ENCODE measurements at regions not wholly inside any gene's neighbourhood (a gene's known extent, or its start where the extent isn't known, plus 50 kb on each side); places are given as distances from the start of the nearest gene placed in this dataset.
"Not testable (repeated sequence)": the region's sequence is repeated elsewhere in the genome, so short reads cannot be mapped to it uniquely, and the experiment has no call there.

DNA sequence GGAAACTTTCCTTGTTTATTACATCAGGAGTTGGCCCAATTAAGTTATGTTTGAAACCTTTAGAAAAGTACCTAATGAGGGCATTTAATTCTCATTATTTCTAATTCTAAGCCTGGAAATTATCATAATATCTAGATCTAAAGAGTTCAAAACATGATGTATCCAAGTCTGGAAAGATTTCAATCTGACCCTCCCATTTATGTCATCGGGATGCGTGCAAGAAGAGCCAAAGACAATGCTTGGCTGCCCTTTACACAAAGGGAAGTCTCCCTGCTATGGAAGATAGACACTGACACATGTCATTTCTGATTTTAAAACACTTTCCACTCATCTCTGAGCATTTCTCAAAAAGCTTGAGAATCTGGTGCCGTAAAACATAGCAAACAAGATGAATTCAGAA lies 222.4 kb downstream of the ANTXR2 start:
- no peak overlapping the region for H3K4me3 Mint-ChIP-seq
- no peaks in the 10 kb centered on the region for H3K9me3 Mint-ChIP-seq (ENCODE audit: low read depth)
- H3K36me3 Mint-ChIP-seq (ENCODE audit: low read depth), result no peaks in the 10 kb centered on the region
- H3K27me3 Mint-ChIP-seq, result peaks cover 13% of the 10 kb centered on the region
- DNase-seq, result no peak
- H3K4me1 Mint-ChIP-seq, result peaks cover 4% of the 10 kb centered on the region
- H3K27ac Mint-ChIP-seq, result no peak overlapping the region
- ChIA-PET POLR2A (no interaction called here), CTCF (no interaction called here)
- no peak for ATAC-seq
- intact Hi-C loops (cut with DNase I, micrococcal nuclease), result no loop called here

DNA sequence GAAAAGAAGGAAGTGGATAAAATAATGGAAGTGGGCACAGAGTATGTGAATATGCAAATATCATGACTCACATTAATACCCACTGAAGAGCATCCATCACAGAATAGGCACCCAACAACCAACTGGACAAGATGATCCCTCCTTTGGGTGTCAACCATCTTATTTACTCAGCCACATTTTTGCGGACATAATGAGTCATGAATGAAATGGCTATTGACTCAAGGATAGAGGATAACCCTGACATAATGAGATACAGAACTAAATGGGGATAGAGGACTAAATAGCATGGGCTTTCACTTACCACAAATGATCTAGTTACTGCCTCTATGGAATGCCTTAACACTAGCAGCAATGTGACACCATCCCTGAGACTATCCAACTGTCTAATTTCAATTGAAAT lies 224.7 kb downstream of the ANTXR2 start:
- no peak for DNase-seq
- no peak overlapping the region for H3K4me3 Mint-ChIP-seq
- no peak overlapping the region for H3K27ac Mint-ChIP-seq
- peaks cover 13% of the 10 kb centered on the region for H3K27me3 Mint-ChIP-seq
- intact Hi-C loops (cut with DNase I, micrococcal nuclease), result no loop called here
- H3K36me3 Mint-ChIP-seq (ENCODE audit: low read depth), result peaks cover 2% of the 10 kb centered on the region
- no peak for ATAC-seq
- POLR2A ChIA-PET, result no interaction called here
- peaks cover 4% of the 10 kb centered on the region for H3K4me1 Mint-ChIP-seq
- peaks cover 10% of the 10 kb centered on the region for H3K9me3 Mint-ChIP-seq (ENCODE audit: low read depth)
- CTCF ChIA-PET, result no interaction called here

DNA sequence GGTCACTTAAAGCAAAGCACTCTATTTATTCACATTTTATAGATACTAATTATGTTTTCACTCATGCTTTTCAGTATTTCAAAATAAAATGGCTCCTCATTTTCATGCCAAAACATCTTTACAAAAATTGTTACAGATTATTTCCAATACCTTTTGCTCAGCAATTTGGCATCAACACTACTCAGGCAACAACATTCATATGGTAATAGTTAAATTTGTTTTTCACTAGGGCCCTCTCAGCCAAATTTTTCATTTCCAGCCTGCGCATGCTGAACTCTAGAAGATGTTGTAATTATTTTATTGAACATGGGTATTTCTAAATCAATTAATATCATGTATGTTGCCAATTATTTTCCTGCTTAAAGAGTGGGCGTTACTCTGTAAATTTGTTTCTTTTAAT lies 225.6 kb downstream of the ANTXR2 start:
- peaks cover 15% of the 10 kb centered on the region for H3K9me3 Mint-ChIP-seq (ENCODE audit: low read depth)
- ChIA-PET CTCF (no interaction called here), POLR2A (no interaction called here)
- H3K36me3 Mint-ChIP-seq (ENCODE audit: low read depth), result peaks cover 2% of the 10 kb centered on the region
- H3K27me3 Mint-ChIP-seq, result peaks cover 13% of the 10 kb centered on the region
- H3K4me3 Mint-ChIP-seq, result no peak overlapping the region
- ATAC-seq (no peak), DNase-seq (no peak)
- intact Hi-C loops (cut with DNase I, micrococcal nuclease), result no loop called here
- H3K27ac Mint-ChIP-seq, result no peak overlapping the region
- peaks cover 4% of the 10 kb centered on the region for H3K4me1 Mint-ChIP-seq

DNA sequence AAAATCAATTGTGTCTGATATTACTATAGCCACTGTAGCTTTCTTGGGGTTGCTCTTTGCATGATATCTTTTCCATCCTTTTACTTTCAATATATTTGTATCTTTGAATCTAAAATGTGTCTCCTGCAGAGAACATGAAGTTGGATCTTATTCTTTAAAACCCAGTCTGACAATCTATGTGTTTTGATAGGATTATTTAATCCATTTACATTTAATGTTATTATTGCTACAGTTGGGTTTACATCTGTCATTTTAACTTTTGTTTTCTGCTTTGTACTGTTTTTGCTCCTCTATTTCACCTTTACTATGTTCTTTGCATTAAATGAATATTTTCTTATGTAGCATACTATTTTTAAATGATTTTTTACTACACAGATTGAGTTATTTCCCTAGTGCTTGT lies 230.9 kb downstream of the ANTXR2 start:
- H3K9me3 Mint-ChIP-seq (ENCODE audit: low read depth), result peaks cover 25% of the 10 kb centered on the region
- peaks cover 2% of the 10 kb centered on the region for H3K36me3 Mint-ChIP-seq (ENCODE audit: low read depth)
- H3K27me3 Mint-ChIP-seq, result peaks cover 4% of the 10 kb centered on the region
- no peak for ATAC-seq
- DNase-seq, result no peak
- H3K4me1 Mint-ChIP-seq, result no peaks in the 10 kb centered on the region
- ChIA-PET POLR2A (no interaction called here), CTCF (no interaction called here)
- no peak overlapping the region for H3K4me3 Mint-ChIP-seq
- intact Hi-C loops (cut with DNase I, micrococcal nuclease), result no loop called here
- no peak overlapping the region for H3K27ac Mint-ChIP-seq

DNA sequence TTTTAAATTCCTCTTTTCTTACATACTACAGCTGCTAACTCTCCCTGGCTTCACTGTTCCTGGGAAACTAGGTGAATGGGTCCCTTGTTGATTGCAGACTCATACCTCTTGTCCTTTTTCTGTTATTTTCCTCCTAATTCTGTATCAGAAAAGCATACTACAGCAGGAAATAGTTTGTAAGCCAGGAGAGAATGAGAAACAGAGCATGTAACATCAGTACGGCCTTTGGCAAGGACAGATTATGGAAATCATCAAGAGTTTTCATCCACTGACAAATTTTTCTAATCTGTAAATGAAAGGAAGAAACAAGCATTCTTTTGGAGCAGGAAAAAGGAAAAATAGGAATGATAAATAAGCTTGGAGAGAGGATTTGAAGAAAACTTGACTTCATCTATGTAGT lies 239.2 kb downstream of the ANTXR2 start:
- ChIA-PET CTCF (interaction anchor here (0.6 kb wide), 1 partner anchor 295 kb away, joined by 4 read pairs; no protein-coding TSS in a partner anchor), POLR2A (no interaction called here)
- DNase-seq (no peak), ATAC-seq (no peak)
- intact Hi-C loops (cut with DNase I, micrococcal nuclease), result loop anchor here (5.0 to 10.0 kb wide), 8 partner anchors 171 to 1179 kb away; no protein-coding TSS in a partner anchor
- H3K4me1 Mint-ChIP-seq, result peaks cover 10% of the 10 kb centered on the region
- H3K27me3 Mint-ChIP-seq, result peaks cover 13% of the 10 kb centered on the region
- no peaks in the 10 kb centered on the region for H3K36me3 Mint-ChIP-seq (ENCODE audit: low read depth)
- peaks cover 7% of the 10 kb centered on the region for H3K9me3 Mint-ChIP-seq (ENCODE audit: low read depth)
- H3K27ac Mint-ChIP-seq, result no peak overlapping the region
- H3K4me3 Mint-ChIP-seq, result no peak overlapping the region

DNA sequence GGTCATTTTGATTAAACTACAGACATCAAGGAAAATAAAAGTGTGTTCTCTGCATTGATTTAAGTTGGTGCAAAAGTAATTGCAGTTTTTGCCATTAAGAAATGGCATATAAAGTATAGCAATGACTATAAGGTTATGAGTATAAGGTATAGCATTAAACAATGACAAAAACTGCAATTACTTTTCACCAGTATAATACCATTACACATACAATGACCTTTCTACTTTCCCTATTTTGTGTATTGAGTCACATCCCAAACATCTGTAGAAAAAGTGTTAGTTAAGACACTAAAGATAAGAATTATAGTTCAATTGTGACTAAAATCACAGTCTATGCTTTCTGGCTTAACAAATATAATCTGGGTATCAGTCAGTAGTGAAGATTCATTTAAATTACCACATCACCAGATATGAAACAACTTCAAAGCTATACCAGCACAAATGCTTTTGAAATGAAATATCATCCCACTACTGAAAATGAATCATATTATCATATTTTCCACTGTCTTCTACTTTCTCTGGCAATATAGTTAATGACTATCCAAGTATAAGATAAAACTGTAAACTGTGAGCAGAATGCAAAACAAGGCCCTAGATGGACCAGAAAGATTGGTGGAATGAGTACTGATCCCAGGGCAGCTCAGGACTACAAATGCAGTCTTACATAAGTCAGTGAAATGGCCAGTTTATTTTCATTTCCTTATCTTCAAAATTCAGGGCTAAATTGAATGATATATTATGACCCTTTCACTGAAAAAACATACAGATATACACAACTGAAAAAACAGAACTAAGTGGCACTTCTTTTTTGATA lies 241.1 kb downstream of the ANTXR2 start:
- Mint-ChIP-seq H3K4me1 (peaks cover 10% of the 10 kb centered on the region), H3K36me3 (ENCODE audit: low read depth) (no peaks in the 10 kb centered on the region), H3K27me3 (peaks cover 17% of the 10 kb centered on the region), H3K9me3 (ENCODE audit: low read depth) (peaks cover 2% of the 10 kb centered on the region), H3K4me3 (no peak overlapping the region), H3K27ac (peak overlapping the region; percentile 3)
- CTCF ChIA-PET, result interaction anchor here (1.0 kb wide), 1 partner anchor 20 kb away, joined by 3 read pairs; no protein-coding TSS in a partner anchor
- intact Hi-C loops (cut with DNase I, micrococcal nuclease), result loop anchor here (2.0 to 10.0 kb wide), 9 partner anchors 173 to 1177 kb away; no protein-coding TSS in a partner anchor
- no peak for DNase-seq
- ATAC-seq, result peak; percentile 89
- POLR2A ChIA-PET, result no interaction called here

DNA sequence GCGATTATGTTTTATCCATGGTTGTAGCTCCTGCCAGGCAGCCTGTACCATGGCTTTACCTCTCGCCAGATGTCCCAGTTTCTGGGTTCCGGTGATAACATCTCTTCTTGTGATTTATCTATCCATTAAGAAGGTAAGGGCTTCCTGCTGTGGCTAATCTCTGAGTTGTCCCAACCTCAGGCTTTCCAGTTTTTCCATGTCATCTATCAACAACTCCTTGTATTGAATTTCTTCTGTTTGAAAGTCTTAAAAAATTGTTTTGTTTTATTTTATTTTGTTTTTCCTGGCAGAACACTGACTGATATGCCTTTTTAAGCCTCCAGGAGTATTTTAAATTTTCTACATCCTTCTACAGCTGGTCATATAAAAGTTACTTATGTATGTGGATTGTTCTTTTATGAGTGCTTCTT lies 241.9 kb downstream of the ANTXR2 start:
- DNase-seq, result no peak
- H3K36me3 Mint-ChIP-seq (ENCODE audit: low read depth), result no peaks in the 10 kb centered on the region
- no peak for ATAC-seq
- peaks cover 18% of the 10 kb centered on the region for H3K27me3 Mint-ChIP-seq
- H3K4me1 Mint-ChIP-seq, result peaks cover 10% of the 10 kb centered on the region
- no peak overlapping the region for H3K4me3 Mint-ChIP-seq
- no peaks in the 10 kb centered on the region for H3K9me3 Mint-ChIP-seq (ENCODE audit: low read depth)
- ChIA-PET CTCF (no interaction called here), POLR2A (no interaction called here)
- intact Hi-C loops (cut with DNase I, micrococcal nuclease), result loop anchor here (2.0 to 10.0 kb wide), 9 partner anchors 174 to 1176 kb away; no protein-coding TSS in a partner anchor
- no peak overlapping the region for H3K27ac Mint-ChIP-seq

DNA sequence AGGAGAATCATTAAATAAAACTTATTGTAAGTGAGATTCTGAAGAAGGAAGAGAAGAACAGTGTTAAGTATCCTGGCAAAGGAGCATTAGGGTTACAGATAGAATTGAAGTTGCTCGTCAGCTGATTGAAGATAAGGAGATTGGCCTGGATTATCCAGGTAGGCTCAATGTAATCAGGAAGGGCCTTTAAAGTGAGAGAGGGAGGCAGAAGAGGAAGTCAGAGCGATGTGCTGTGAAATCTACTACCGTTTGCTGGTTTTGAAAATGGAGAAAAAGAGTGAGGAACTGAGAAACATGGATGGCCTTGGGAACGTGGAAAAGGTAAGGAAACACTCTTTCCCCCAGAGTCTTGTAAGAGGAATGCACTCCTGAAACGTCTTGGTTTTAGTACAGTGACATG lies 245.7 kb downstream of the ANTXR2 start:
- no peaks in the 10 kb centered on the region for H3K9me3 Mint-ChIP-seq (ENCODE audit: low read depth)
- POLR2A ChIA-PET, result no interaction called here
- CTCF ChIA-PET, result no interaction called here
- ATAC-seq, result no peak
- H3K4me1 Mint-ChIP-seq, result peaks cover 9% of the 10 kb centered on the region
- H3K27me3 Mint-ChIP-seq, result peaks cover 14% of the 10 kb centered on the region
- no peaks in the 10 kb centered on the region for H3K36me3 Mint-ChIP-seq (ENCODE audit: low read depth)
- no peak for DNase-seq
- intact Hi-C loops (cut with DNase I, micrococcal nuclease), result loop anchor here in 1 of 2 experiments (1.0 kb wide), 1 partner anchor 45 kb away; no protein-coding TSS in a partner anchor
- H3K27ac Mint-ChIP-seq, result no peak overlapping the region
- no peak overlapping the region for H3K4me3 Mint-ChIP-seq

DNA sequence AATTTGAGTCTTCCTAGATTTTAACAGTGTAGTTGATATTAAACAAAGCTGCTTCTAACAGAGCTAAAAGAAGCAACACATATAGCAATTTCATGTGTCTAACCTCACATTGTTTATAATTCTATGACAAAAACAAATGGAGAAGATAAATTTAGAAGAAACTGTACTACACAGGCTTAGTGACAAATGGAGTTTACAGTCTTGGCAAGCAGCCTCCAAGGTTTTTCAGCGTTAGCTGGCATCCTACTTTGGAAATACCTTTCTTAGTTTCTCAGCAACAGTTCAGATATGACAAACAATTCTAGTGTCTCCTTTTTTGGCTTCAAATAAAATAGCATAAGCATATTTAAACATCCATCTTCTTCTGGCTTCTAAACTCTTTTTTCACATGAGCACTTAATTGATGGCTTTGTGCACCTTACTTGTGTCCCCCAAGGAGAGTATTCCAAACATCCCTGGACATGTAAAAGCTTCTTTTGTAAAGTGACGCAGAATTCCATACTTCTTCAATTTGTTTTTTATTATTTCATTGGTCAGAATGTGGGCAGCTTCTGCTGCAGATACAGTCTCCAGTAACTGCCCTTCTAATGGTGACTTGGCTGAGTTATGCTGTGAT lies 249.8 kb downstream of the ANTXR2 start:
- intact Hi-C loops (cut with DNase I, micrococcal nuclease), result no loop called here
- DNase-seq, result no peak
- H3K4me3 Mint-ChIP-seq, result no peak overlapping the region
- H3K27ac Mint-ChIP-seq, result no peak overlapping the region
- H3K27me3 Mint-ChIP-seq, result peaks cover 5% of the 10 kb centered on the region
- ATAC-seq, result no peak
- POLR2A ChIA-PET, result no interaction called here
- CTCF ChIA-PET, result interaction anchor here (1.7 kb wide), 1 partner anchor 10 kb away, joined by 3 read pairs; no protein-coding TSS in a partner anchor
- H3K4me1 Mint-ChIP-seq, result no peaks in the 10 kb centered on the region
- H3K9me3 Mint-ChIP-seq (ENCODE audit: low read depth), result no peaks in the 10 kb centered on the region
- H3K36me3 Mint-ChIP-seq (ENCODE audit: low read depth), result no peaks in the 10 kb centered on the region

DNA sequence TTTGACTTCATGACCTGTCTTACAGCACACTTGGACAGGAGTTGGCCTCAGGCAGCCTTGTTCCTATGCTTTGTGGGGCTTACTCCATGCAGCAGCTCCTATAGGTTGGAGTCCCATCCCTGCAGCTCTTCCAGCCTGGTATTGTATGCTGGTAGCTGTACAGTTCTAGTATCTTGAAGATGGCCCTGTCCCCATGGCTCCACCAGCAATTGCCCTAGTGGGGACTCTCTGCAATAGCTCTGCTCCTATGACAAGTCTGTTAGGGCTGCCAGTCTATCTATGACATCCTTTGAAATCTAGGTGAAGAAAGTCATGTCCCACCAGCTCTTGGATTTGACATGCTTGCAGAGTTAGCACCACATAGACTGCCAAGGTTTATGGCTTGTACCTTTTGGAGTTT lies 252.6 kb downstream of the ANTXR2 start:
- H3K27ac Mint-ChIP-seq, result no peak overlapping the region
- ChIA-PET POLR2A (no interaction called here), CTCF (interaction anchor here (0.6 kb wide), 1 partner anchor 1789 kb away, joined by 3 read pairs; no protein-coding TSS in a partner anchor)
- ATAC-seq (peak; percentile 53), DNase-seq (peak; percentile 11)
- no peak overlapping the region for H3K4me3 Mint-ChIP-seq
- no peaks in the 10 kb centered on the region for H3K4me1 Mint-ChIP-seq
- H3K9me3 Mint-ChIP-seq (ENCODE audit: low read depth), result peaks cover 1% of the 10 kb centered on the region
- intact Hi-C loops (cut with DNase I, micrococcal nuclease), result no loop called here
- H3K27me3 Mint-ChIP-seq, result no peaks in the 10 kb centered on the region
- no peaks in the 10 kb centered on the region for H3K36me3 Mint-ChIP-seq (ENCODE audit: low read depth)

DNA sequence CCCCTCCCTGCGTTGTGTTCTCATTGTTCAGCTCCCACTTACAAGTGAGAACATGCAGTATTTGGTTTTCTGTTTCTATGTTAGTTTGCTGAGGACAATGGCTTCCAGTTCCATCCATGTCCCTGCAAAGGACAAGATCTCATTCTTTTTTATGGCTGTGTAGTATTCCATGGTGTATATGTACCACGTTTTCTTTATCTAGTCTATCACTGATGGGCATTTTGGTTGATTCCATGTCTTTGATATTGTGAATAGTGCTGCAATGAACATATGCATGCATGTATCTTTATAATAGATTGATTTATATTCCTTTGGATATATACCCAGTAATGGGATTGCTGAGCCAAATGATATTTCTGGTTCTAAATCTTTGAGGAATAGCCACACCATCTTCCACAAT lies 265.1 kb downstream of the ANTXR2 start:
- H3K9me3 Mint-ChIP-seq (ENCODE audit: low read depth); POLR2A ChIA-PET; H3K4me3 Mint-ChIP-seq; H3K27ac Mint-ChIP-seq; DNase-seq; CTCF ChIA-PET; H3K36me3 Mint-ChIP-seq (ENCODE audit: low read depth); ATAC-seq; H3K4me1 Mint-ChIP-seq; intact Hi-C loops (cut with DNase I, micrococcal nuclease): not testable (repeated sequence)
- peaks cover 12% of the 10 kb centered on the region for H3K27me3 Mint-ChIP-seq

DNA sequence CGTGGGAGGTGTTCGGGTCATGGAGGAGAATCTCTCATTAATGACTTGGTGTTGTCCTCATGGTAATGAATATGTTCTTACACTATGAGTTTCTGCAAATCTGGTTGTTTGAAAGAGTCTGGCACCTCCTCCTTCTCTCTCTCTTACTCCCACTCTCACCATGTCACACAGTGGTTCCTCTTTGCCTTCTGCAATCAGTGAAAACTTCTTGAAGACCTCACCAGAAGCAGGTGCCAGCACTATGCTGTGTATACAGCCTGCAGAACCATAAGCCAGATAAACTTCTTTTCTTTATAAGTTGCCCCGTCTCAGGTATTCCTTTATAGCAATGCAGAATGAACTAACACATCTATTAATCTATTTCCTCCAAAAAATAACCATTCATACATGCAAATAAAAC lies 275.0 kb downstream of the ANTXR2 start:
- Mint-ChIP-seq H3K4me3 (no peak overlapping the region), H3K36me3 (ENCODE audit: low read depth) (no peaks in the 10 kb centered on the region), H3K9me3 (ENCODE audit: low read depth) (no peaks in the 10 kb centered on the region), H3K27me3 (peaks cover 1% of the 10 kb centered on the region), H3K4me1 (no peaks in the 10 kb centered on the region), H3K27ac (no peak overlapping the region)
- ChIA-PET POLR2A (no interaction called here), CTCF (no interaction called here)
- no peak for ATAC-seq
- no peak for DNase-seq
- intact Hi-C loops (cut with DNase I, micrococcal nuclease), result no loop called here

All from activated CD4-positive, alpha-beta T cell treated with anti-CD3 and anti-CD28 coated beads for 36 hours (primary cell).